ENCODE measurements at regions not wholly inside any gene's neighbourhood (a gene's known extent, or its start where the extent isn't known, plus 50 kb on each side); places are given as distances from the start of the nearest gene placed in this dataset.

DNA sequence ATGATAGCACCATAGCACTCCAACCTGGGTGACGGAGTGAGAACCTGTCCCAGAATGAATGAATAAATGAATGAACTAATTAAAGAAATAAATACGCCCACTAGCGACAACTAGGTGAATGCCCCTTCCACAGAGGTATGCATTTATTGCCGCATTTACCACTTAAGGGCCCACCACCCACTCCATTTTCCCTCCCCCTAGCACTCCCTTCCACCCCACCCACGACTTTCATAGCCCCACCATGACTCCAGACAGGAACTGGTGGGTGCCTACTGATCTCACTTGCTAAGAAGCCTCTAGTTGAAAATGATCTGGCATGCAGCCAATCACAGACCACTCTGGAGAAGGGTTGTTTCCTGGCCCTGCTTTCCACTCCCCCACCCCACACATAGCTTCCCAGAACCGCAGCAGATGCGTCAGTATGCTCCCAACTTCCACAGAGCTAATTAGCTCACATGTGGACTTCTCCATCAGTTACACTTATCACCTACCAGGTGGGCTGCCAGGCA, 167.6 kb downstream of the WT1 start:
- no peak for DNase-seq (ENCODE audit: low read depth in 2 of 2)

DNA sequence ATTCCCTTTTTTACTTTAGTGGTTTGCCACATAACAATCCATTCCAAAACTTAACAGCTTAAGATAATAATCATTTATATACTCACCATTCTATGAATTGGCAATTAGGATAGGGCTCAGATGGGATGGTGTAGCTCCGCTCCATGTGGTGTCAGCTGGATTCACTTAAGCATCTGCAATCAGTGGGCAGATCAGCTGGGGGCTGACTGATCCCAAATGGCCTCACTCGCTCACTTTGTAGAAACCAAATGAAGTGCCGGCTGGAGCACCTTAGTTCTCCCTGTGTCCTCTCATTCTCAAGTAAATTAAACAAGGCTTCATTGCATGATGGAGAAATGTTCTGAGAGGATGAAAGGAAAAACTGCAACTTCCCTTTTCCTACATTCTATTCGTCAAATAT, 161.4 kb downstream of the WT1 start:
- DNase-seq (ENCODE audit: low read depth in 2 of 2), result no peak

DNA sequence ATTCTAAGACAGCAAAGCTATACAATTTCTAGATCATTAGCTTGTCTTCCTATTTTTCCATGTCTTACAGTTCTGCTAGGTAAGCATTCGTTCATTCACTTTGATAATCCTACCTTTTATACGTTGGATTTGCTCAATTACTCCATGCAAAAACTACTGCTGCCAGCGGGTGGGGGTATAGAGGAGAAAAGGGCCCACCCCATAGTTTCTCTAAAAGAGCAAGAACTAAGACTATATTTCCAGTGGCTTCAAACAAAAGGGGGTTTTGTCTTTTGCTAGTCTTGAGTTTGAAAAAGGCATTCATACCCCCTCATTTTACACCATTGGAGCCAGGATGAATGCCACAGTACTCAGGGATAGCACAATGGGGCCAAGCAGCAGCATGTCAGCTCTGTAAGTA, 155.7 kb downstream of the WT1 start:
- no peak for DNase-seq (ENCODE audit: low read depth in 2 of 2)

DNA sequence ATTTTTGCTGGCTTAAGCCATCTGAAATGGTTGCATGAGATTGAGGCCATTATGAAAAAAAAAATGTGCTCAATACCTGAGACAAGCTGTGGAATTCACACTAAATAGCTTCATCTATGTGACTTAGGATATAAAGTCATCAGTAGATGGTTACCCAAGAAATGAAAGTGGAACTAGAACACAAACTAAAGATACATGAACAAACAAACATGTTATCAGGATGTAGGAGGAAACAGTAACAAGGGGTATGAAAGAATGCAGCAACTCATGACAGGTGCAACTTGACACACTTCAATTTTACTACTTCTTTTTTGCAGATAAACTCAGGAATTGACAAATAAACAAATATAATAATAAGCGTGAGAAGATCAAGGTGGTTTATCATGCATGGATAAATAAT, 155.0 kb downstream of the WT1 start:
- DNase-seq (ENCODE audit: low read depth in 2 of 2), result no peak

DNA sequence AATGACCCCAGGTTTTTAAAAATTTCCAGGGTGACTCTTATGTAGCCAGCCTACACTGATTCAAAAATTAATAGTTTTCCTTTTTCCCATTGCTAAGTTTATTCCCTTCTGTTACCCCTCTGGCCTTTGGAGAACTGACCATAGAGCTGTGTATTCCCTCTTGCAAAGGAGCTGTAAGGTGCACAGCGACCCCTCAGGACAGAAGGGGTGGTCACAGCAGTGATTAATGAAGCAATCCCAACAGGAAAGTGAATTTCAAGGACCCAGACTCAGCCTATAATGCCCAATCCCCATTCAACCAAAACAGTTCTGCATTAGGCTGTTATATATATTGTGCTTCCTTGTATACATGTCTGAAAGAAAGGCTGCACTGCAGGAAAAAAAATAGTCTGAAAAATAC, 147.1 kb downstream of the WT1 start:
- no peak for DNase-seq (ENCODE audit: low read depth in 2 of 2)

DNA sequence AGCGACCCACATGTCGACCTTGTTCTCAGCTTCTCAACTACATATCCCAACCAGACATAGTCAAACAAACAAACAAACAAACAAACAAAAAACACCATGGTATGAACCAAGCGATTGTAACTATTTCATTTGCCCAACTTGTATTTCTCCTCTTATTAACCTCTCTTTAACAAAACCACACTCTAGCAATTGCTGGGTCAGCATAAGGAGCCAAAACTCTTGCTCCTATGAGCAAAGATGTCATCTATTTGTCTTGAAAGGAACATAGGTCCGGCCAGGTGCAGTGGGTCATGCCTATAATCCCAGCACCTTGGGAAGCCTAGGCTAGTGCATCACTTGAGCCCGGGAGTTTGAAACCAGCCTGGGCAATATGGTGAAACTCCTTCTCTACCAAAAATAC, 145.6 kb downstream of the WT1 start:
- no peak for DNase-seq (ENCODE audit: low read depth in 2 of 2)

DNA sequence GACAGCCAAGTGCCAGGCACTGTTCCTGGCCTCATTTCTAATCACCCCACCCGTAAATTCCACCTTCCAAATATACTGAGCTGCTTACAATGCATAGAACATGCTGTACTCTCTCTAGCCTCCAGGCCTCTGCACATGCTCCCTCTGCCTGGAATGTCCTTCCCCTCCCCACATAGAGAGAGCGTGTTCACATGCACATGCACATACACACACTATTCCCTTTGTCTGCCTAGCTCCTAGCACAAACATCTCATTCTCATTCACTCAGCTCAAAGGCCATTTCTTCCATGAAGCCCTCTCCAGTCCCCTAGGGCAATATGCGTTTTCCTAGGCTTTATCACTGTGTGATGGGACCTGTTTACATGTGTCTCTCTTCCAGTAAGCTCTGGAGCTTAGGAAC, 144.6 kb downstream of the WT1 start:
- no peak for DNase-seq (ENCODE audit: low read depth in 2 of 2)

DNA sequence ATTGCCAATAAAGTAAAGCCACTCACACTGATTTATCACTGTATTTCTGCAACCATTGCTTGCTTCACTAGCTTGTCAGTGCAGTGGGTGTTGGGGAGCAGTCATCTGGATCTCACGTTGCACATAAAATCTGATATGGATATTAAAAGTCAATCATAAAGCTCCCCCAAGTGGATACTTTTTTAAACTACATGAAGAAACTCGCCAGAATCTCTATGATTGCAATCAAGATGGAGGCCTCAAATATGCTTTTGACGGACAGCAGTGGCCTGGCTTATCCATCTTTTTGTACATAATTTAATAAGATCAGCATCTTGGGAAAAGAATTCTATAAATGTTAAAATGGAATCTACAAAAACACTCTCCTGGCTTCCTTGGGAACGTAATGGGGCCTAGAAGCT, 137.7 kb downstream of the WT1 start:
- no peak for DNase-seq (ENCODE audit: low read depth in 2 of 2)

DNA sequence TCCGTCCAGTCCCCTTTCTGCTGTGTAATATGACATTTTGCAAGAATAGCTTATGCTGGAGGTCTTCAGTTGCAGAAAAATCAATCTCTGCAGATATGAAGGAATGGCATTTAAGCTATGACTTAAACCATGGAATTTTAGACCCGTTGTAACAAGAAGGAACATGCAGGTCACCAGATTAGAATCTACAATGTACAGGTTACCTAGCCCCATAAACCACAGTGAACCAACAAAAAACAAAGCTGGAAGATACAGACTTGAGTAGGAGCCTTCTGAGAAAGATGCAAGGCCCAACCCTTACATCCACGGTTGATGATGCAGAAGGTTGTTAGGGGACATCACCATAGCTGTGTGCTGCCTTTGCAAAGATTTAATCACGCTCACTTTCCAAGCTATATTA, 132.5 kb downstream of the WT1 start:
- DNase-seq (ENCODE audit: low read depth in 2 of 2), result no peak

DNA sequence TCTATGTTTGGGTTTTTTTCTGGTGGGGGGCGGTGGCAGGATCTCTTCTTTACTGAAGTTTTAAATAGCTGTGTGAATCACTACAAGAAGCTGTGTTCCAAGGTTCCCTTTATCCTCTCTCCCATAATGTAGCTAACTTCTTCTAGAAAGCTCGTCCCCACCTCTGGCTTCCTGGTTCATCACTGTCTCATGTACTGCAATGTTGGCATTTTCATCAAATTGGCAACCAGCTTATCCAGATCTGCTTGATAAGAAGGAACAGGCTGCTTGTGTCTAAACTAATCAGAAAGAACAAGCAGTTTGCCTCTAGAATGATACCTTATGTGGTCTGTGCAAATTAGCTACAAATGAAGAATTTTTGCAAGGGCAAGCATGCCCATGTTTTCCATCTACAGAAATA, 130.8 kb downstream of the WT1 start:
- no peak for DNase-seq (ENCODE audit: low read depth in 2 of 2)

DNA sequence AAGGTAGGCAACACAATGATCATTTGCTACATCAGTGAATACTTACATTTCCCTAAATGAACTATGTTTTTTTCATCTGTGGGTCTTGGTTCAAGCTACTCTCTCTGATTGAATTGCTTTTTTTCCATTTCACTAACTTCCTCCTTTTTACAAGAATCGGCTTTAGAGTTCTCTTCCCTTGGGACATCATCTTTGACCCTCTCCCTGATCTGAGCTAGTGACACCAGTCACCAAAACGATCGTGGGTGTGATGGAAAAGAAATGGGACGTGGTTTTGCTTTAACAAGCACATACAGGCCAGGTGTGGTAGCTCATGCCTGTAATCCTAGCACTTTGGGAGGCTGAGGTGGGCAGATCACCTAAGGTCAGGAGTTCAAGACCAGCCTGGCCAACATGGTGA, 129.9 kb downstream of the WT1 start:
- DNase-seq (ENCODE audit: low read depth in 2 of 2), result no peak

DNA sequence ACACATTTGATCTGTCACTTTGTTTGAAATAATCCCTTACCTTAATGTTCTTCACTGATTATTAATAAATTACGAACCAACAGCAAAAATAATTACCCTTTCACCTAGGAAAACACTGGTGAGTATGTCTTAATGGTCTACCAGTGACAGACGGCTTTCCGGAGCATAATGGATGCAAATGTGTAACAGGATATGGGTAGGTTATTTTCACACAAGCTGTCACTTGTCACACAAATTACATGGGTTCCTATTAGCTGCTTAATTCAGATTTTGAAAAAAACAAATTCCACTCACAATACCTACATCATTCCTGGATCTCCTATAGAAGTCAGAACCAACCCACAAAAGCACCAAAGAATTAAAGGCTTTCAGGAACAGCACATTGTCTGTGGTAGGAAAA, 127.9 kb downstream of the WT1 start:
- no peak for DNase-seq (ENCODE audit: low read depth in 2 of 2)

DNA sequence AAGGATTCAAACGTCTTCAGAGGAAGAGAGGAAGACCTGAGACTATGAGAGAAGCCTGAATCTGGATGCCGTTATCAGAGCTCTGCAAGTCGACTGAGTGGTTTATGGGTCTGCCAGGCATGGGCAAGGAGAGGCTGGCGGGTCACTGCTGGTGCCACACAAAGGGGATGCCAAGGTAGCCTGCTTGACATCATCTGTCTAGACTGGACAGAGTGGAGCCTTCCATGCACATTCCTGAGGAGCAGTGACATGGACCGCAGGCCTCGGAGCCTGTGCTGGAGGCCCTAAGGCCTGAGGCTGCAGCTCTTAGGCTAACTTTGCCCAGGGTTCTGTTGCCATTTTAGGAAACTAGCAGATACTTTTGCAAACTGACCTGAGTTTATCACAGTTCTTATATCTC, 127.4 kb downstream of the WT1 start:
- no peak for DNase-seq (ENCODE audit: low read depth in 2 of 2)

DNA sequence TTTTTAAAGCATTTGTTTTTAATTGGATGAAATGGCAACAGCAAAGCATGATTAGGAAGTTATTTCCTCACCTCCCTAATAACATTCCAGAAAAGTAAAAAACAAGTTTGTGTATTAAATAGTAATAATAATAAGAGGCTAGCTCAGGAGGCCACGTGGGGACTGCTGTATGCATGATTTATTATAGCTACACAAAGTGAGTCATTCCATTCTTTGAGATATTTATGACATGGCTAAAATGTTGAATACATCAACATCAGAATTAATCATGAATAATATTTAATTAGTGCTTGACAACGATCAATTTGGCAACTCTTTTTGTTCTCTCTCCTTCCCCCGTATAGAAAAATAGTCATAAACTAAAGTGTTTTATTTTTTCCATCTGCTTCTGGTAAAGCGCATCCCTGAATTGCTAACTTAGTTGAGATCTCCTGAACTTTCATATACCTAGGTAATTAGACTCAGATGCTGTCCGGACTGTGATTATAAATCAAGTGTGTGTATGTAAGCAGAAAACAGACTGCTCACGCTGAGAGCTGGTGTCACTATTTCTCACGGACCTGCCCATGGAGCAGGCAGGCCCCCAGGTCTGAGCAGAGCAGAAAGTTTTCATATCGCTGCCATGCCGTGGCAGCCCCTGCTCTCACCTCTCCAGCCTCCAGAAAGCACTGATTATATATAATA, 125.7 kb downstream of the WT1 start:
- no peak for DNase-seq (ENCODE audit: low read depth in 2 of 2)

DNA sequence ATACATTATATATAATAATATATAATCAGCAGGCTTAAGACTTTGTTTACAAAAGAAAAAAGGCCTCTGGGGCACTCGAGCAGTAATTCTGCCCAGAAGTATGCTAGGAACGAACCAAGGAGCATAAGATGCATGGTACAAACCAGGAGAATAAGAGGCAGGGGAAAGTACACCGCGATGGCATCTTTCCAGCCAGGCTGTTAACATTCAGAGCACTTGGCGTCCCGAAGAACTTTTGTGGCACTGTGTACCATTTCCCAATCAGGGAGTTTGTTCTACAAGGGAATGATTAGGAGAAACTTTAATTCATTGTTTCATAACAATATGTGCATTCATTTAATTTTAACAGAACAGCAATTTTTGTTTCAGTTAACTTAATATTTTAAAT, 125.1 kb downstream of the WT1 start:
- DNase-seq (ENCODE audit: low read depth in 2 of 2), result no peak

DNA sequence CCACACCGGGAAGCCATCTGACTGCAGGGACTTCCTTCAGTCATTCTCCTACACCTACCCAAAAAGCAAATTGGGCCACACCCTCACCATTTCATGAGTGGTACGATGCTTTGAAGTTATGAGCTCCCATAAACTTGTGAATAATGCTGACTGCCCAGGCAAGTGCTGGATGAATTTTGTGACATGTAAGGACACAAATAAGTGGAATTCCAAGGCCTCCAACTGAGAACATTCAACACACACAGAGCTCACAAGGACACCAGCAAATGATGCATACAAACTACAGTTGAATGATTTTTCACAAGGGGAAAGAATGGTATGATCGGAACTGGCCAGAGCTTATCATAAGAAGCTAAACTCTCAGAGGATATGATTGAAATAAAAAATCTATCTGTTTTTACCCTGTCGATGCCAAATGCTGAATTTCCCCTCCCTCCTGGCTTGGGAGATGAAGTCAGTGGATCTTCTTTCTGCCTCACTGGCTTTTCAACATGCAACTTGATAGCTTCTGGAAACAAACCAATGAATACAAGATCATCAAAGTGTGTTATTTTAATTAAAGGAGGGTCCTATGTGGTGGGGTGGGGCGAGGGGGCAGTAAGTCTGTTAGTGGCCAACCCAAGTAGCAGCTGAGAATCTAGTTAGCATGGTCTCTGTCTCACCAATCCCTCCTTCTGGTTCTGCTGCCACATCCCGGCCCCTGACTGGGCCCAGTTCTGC, 123.8 kb downstream of the WT1 start:
- no peak for DNase-seq (ENCODE audit: low read depth in 2 of 2)

DNA sequence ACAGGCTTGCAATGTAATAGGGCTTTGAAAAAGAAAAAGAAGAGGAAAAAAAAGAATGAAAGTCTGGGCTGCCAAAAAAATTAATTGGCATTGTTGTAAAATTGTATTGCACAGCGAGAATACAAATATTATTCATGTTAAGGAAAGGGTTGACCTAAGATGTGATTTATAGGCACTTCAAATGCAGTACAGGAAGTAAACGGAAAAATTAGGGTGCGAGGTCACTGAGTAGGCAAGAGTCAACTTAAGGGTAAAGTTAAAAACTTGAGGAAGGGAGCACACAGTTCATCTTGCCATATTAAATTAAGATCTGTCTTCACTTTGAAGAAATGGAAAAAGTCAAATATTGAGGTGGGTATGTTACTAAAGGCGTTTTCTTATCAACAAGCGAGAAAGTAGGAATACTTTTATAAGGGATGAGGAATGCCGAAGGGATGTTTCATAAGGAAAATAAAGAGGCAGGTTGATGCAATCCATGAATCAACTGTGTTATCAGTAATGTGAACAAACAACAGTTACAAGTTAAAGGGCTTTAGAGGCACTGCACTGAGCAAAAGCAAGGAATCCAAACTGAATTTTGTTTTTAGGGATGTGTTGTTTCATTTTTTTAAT, 123.0 kb downstream of the WT1 start:
- DNase-seq (ENCODE audit: low read depth in 2 of 2), result no peak

DNA sequence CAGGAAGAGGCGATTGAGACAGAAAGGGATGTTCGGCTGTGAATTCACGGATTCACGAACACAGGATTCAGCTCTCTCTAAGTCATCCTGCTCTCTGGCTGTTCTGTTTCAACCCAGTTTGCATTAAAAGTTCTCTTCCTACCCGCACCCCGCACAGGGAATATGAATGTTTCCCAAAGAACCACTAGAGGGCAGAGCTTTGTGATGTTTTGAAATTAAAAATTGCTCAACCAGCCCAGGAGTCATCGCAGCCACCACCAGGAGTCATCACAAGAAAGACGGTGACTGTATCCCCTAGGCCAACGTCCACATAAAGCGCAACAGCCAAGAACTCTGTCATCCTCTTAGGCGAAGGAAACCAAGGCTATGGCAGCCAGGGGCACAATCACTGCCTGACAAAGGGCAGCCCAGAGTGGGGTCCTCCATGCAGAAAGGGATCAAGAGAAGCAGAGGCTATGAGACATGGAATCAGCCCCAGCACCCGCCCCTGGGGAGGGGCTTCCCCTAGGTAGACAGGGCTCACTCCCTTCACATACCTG, 122.4 kb downstream of the WT1 start:
- no peak for DNase-seq (ENCODE audit: low read depth in 2 of 2)

DNA sequence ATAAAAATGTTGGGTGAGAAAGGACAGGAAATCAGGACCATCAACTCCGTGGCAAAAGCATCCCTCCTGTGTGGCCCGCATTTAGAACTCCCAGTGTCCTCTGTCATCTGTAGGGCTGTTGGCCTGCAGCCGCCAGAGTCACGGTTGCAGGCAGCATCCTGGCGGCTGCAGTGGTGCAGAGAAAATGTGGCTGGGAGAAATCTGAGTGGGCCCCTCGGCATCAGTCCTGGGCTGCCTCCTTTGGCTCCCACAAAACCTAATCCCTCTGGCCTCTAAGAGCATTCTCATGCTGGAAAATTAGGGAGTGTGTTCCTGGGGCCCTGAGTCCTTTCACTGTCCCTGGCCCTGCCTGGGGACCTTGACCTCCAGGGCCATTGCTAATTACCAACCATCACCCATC, 121.9 kb downstream of the WT1 start:
- no peak for DNase-seq (ENCODE audit: low read depth in 2 of 2)

DNA sequence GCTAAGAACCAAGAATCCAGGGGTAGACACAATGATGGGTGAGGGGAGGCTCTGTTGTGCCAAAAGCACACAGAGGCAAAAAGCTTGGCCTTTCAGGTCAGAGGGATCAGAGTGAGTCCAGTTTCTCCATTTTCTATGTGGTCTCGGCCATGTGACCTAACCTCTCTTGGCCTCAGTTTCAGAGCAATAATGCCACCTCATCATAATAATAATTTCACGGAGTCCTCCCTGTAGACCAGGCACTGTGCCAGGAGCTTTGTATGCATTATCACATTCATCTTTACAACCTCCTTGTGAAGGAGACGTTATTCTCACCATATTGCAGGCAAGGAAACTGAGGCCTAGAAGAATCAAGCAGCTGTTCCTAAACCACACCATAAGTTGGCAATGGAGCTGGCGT, 120.2 kb downstream of the WT1 start:
- no peak for DNase-seq (ENCODE audit: low read depth in 2 of 2)

DNA sequence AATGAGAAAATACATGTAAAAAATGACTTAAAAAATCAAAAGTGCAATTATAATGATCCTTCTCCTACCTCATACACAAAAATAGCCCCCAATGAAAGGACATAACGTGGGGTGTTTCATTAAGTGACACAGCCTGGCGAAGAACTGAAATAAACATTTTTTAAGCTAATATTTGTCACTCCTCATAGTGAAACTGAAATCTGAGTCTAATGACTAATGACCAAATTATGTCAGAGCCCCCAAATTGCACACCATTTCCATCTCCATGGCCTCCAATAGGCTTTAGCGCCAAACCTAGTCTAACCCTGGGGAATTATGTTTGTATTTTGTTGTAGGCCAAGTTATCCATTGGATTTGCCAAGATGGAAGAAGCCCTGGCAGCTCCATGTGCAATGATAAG, 119.1 kb downstream of the WT1 start:
- no peak for DNase-seq (ENCODE audit: low read depth in 2 of 2)

DNA sequence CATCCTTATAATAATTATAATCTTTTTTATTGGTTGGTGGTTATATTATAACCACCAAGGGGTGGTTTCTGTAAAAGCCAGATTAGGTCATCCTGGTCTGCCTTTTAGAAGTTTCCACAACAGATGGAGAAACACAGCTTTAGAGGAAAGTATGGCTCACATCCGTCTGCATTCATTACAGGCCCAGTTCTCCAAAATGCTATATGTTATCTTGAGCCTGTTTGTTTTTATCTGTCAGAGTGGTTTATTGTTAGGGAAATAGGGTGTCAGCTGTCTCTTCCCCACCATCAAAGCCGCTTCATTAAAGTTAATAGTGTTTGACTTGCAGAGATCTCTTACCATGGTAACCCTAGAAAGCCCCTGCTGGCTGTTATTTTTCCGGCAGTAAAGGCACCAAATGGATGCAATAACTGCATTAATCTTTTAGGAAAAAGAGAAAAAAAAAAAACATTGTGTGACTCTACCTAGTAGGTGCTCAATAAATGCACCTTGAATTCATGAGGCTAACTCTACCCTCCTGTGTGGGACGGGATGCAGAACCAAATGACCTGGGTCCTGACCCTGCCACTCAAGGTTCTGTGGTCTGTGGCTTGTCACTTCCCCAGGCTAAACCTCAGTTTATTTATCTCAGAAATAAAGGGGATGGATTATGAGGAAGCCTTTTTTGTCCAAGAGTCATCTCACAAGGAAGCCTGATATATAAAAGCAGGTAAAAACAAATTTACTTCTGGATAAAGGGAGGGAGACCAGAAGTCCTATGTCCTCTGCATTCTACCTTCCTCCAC, 118.3 kb downstream of the WT1 start:
- no peak for DNase-seq (ENCODE audit: low read depth in 2 of 2)

All from stimulated activated CD8-positive, alpha-beta memory T cell treated with anti-CD3 and anti-CD28 coated beads, Interleukin-15, amount 100 ng/mL, for 4 hours (primary cell).